Muscle of arm (tissue), 1 donor: ENCODE measurements at regions not wholly inside any gene's neighbourhood (a gene's known extent, or its start where the extent isn't known, plus 50 kb on each side); places are given as distances from the start of the nearest gene placed in this dataset.
"Not testable (repeated sequence)": the region's sequence is repeated elsewhere in the genome, so short reads cannot be mapped to it uniquely, and the experiment has no call there.

Experiments
- DNase-seq: peaks from one replicate; pipeline ENCODE4 v3.0.0-alpha.2; 2013

- DNase-seq: no peak
Observed at GRCh38 chr15:67944010-67944641, 104.3 kb upstream of the RNU6-1 start.

GRCh38 chr15:67945131-67945530 is 105.3 kb upstream of the RNU6-1 start:
- DNase-seq: no peak

- DNase-seq: no peak
Observed at GRCh38 chr15:67945951-67946700, 106.3 kb upstream of the RNU6-1 start.

DNA sequence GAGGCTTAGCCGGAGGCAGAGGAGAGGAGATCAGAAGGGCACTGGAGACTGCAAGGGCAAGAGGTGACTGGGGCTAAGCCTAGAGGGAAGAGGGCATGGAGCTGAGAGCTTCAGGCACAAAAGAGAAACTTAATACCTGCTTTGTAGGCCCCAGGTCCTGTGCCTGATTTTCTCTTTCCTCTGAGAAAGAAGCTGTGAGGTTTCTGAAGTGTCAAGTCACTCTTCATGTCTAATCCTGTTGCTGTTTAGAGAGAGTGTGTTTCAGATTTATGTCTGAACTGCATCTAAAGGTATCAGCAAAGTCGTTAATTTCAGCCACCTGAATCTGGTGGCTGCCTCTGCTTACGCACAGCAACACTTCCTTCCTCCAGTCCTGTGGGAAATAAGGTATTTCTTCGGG is 106.9 kb upstream of the RNU6-1 start:
- no peak for DNase-seq

- DNase-seq: no peak
Observed at GRCh38 chr15:67947254-67948039, 106.7 kb upstream of the PIAS1 start.

DNA sequence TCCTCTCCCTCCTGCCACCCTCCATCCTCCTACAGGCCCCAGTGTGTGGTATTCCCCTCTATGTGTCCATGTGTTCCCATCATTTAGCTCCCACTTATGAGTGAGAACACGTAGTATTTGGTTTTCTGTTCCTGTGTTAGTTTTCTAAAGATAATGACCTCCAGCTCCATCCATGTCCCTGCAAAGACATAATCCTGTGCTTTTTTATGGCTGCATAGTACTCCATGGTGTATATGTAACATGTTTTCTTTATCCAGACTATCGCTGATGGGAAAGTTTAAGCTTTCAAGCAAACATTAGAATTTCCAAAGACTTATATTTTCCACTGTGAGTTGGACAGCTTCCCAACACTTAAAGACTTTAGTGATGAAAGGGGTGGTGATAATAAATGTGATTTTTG is 105.9 kb upstream of the PIAS1 start:
- no peak for DNase-seq

DNA sequence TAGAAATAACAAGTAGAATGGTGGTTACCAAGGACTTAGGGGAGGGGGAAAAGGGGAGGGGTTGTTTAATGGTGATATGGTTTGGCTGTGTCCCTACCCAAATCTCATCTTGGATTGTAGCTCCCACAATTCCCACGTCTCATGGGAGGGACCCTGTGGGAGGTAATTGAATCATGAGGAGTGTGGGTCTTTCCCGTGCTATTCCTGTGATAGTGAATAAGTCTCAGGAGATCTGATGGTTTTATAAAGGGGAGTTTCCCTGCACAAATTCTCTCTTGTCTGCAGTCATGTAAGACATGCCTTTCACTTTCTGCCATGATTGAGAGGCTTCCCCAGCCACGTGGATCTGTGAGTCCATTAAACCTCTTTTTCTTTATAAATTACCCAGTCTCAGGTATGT is 102.9 kb upstream of the PIAS1 start:
- not testable (repeated sequence) for DNase-seq

DNA sequence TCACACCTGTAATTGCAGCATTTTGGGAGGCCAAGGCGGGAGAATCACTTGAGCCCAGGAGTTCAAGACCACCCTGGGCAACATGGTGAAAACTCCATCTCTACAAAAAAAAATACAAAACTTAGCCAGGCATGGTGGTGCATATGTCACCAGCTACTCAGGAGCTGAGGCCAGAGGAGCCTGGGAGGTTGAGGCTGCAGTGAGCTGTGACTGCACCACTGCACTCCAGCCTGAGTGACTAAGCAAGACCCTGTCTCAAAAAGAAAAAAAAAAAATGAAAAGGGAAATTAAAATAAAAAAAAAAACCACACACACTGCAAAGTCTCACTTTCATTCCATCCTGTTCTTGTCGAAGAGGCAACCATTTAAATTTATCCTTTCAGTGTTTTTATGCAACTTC is 100.8 kb upstream of the PIAS1 start:
- no peak for DNase-seq

GRCh38 chr15:67955252-67955651 is 98.9 kb upstream of the PIAS1 start:
- DNase-seq: no peak

- DNase-seq: no peak
Observed at GRCh38 chr15:67957435-67958132, 96.5 kb upstream of the PIAS1 start.

DNA sequence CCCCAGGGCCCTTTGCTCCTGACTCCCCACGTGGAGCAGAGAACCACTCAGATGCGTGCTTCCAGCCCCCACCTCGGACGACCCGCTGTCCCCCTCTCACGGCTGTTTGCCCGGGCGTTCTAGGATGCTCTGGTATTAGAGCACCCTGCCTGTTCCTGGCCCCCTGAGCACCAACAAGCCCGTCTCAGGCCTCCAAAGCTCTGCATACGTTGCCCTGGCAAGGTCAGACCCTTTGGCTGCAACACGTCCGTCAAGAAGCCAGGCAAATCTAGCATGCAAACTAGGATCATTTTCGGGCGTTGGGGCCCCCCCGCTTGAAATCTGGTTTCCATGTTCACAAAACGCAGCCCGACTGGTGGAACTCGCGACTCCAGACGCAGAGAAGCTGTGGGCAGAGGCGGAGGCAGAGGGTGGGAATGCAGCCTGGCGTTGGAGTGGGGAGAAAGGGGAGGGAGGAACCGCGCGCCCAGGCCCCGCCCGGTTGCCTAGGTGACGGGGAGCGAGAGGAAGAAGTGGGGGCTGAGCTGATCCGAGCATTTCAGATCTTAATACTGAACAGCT is 86.2 kb upstream of the PIAS1 start:
- DNase-seq: peak; percentile 66

DNA sequence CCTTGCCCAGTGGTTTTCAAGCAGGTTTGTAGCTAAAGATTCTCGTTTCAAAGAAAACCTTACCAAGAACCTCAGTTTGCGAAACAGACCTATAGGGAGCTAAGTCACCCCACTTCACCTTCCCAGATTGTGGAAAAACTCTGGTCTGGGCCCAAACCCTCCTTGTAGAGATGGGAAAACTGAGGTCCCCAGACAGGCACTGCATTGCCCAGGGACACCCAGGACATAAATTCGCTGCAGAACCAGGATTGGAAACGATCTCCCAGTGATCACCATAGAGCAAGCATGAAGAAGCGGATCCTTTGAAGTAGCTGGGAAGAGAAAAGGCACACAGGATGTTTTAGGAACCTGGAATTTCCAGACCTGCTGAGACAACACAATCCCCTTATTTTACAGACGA is 85.6 kb upstream of the PIAS1 start:
- DNase-seq: no peak

DNA sequence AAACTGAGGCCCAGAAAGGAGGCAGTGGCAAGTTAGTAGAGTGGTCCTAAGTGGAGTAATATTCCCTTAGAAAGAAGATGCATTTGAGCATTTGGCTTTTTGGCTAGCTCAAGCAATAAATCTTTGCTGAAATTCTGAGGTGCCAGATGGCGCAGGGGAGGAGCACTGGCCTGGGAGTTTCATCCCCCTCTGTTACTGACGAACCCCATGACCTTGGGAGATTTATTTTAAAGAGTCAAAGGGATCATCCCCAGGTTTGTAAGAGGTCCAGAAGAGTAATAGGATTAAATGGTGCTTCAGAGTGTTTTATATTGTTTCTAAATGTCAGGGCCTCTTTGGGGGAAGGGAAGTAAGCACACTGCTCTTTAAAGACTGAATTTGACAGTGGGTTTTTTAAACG is 85.1 kb upstream of the PIAS1 start:
- DNase-seq: no peak

DNA sequence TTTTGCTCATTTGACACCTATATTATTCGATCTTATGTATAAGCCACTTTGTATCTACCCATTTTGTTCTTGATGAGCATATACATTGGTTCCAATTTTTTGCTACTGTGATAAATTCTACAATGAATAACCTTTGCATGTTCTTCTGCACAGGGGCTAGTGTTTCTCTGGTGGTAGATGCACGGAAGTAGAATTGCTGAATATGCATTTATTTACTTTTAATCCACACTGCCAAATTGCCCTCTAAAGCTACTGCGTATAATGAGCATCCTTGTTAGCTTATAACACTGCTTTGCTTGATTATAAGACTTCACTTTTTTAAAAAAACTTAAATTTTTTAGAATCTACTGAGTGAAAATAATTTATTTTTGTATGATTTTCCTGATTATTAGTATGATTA is 84.2 kb upstream of the PIAS1 start:
- no peak for DNase-seq

DNA sequence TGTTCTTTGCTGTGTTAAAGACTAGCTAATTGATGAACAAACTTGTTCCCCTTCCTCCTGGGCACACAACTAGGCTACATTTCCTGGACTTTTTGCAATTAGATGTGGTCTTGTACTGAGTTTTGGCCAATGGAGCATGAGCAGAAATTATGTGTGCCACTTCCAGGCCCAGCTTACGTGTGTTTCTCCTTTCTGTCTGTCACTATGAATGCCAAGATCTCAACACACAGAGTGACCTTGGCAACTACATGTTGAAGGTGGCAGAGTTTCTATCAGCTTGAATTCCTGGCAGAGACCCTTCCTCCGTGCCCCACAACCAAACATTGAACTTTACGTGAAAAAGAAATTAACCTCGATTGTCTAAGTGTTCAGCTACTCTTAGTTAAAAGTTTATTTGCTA is 81.7 kb upstream of the PIAS1 start:
- DNase-seq: no peak

- DNase-seq: no peak
Observed at GRCh38 chr15:67973846-67974245, 80.3 kb upstream of the PIAS1 start.

- no peak for DNase-seq
Observed at GRCh38 chr15:67976506-67977073, 77.5 kb upstream of the PIAS1 start.

- DNase-seq: no peak
Observed at GRCh38 chr15:67977414-67978089, 76.6 kb upstream of the PIAS1 start.

DNA sequence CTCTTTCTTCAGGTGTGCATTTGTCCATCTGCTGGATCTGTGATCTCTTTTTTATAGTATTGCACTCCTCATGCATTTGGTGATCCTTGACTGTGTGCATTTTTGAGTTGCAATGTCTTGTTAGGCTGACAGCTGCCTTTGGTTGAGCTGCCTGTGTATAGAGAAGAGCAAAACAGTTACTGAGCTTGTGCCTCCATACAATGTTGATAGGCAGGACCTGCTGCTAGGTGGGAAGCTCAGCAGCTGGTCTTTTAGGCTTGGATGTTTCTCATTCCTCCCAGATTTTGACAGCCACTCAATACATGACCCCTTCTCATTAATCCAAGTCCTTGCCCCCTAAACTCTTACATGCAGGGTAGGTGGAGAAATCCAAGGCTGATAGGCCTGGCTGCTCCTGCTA is 74.8 kb upstream of the PIAS1 start:
- no peak for DNase-seq

- no peak for DNase-seq
Observed at GRCh38 chr15:67980171-67980570, 73.9 kb upstream of the PIAS1 start.
